T47D (cell line): ENCODE measurements at regions not wholly inside any gene's neighbourhood (a gene's known extent, or its start where the extent isn't known, plus 50 kb on each side); places are given as distances from the start of the nearest gene placed in this dataset.
"Not testable (repeated sequence)": the region's sequence is repeated elsewhere in the genome, so short reads cannot be mapped to it uniquely, and the experiment has no call there.

Source experiments
- DNase-seq, 2 experiments: peaks; one replicate each; pipeline versions ENCODE4 v3.0.0 to v3.0.0-alpha.2; 2011 to 2012; ENCODE audit warnings: low read depth in 1 of 2, low spot score in 1 of 2
- JUND ChIP-seq: IDR thresholded peaks from 2 replicates; pipeline ENCODE4 v1.6.1; 2012; ENCODE audit warnings: low read depth
- in situ Hi-C: cut with HindIII; loops from 2 replicates; pipeline ENCODE4 v1.10.0; 2016; ENCODE audit warnings: low sequenced_read_pairs, low pct_unique_long_range_greater_than_20kb

DNA sequence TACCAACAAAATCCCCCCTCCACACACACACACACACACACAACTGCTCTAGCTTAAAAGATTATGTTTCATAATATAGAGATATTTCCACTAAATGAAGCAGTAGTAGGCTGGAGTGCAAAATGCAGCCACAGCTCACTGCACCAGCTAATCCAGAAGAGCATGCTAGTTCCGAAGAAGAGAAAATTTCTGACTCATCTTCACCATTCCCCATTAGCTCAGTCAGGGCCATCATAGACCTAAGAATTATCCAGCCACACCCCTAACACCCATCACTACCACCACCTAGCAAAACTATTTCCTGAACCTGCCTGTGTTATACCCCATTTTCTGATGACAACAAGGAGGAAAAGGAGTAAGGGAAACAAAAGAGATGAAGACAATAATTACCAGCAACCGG is 67.1 kb upstream of the UBE2E2 start:
- no peak for TF ChIP-seq JUND
- DNase-seq, result no peak
- in situ Hi-C loops, result no loop called here

- in situ Hi-C loops, DNase-seq: not testable (repeated sequence)
Measured at GRCh38 chr3:23144051-23144450, 59.1 kb upstream of the UBE2E2 start.

GRCh38 chr3:23146163-23146562 is 57.0 kb upstream of the UBE2E2 start:
- in situ Hi-C loops, result no loop called here
- no peak for TF ChIP-seq JUND

GRCh38 chr3:23152989-23153388 is 50.1 kb upstream of the UBE2E2 start:
- DNase-seq, result no peak
- in situ Hi-C loops, result no loop called here

More at GRCh38 chr3:23146163-23146562, 57.0 kb upstream of the UBE2E2 start:
- no peak for DNase-seq

More at GRCh38 chr3:23152989-23153388, 50.1 kb upstream of the UBE2E2 start:
- TF ChIP-seq JUND, result no peak
